H1 (cell line): ENCODE measurements at regions not wholly inside any gene's neighbourhood (a gene's known extent, or its start where the extent isn't known, plus 50 kb on each side); places are given as distances from the start of the nearest gene placed in this dataset.

ENCODE experiments used
- CTCF ChIA-PET: fragments of 300-600 bp; sonication (Branson Sonifier 250); formaldehyde crosslinking; loops from one replicate; lab custom pipeline; 2021; ENCODE audit not compliant: partially characterized antibody; lab: Charles Lee
- POLR2A ChIA-PET: fragments of 300-600 bp; sonication (Branson Sonifier 250); formaldehyde crosslinking; loops from one replicate; lab custom pipeline; 2021; ENCODE audit warnings: inconsistent platforms; ENCODE audit not compliant: partially characterized antibody; lab: Charles Lee
- DNase-seq, 2 experiments: peaks; one replicate each; pipeline versions ENCODE4 v3.0.0 to v3.0.0-alpha.2; 2010 to 2022; ENCODE audit warnings: low spot score in 2 of 2, low read depth in 1 of 2, mixed read lengths in 1 of 2
- FAIRE-seq: peaks from 2 replicates; lab custom pipeline; 2011; peaks lifted over from hg19 to GRCh38; lab: Jason Lieb, UNC
- H2AFZ ChIP-seq: 2 replicates; pipeline ENCODE4 v1.8.1; 2012; ENCODE audit warnings: low read length, inconsistent platforms
- H2AK5ac ChIP-seq: 2 replicates; pipeline ENCODE4 v1.6.1; 2013; ENCODE audit warnings: low read depth, low read length
- H2BK120ac ChIP-seq: replicated peaks from 2 replicates; pipeline ENCODE3; 2013; ENCODE audit warnings: low read depth, low read length, inconsistent platforms
- H2BK12ac ChIP-seq: 2 replicates; pipeline ENCODE4 v1.6.1; 2013; ENCODE audit warnings: low read depth, low read length
- H2BK15ac ChIP-seq: 2 replicates; pipeline ENCODE4 v1.6.1; 2013; ENCODE audit warnings: low read length
- H2BK20ac ChIP-seq: 2 replicates; pipeline ENCODE4 v1.6.1; 2013; ENCODE audit warnings: low read length
- H2BK5ac ChIP-seq: 2 replicates; pipeline ENCODE4 v1.6.1; 2013; ENCODE audit warnings: low read depth, low read length
- H3K14ac ChIP-seq: 2 replicates; pipeline ENCODE4 v1.6.1; 2013; ENCODE audit warnings: inconsistent platforms; ENCODE audit not compliant: insufficient read length
- H3K18ac ChIP-seq: 2 replicates; pipeline ENCODE4 v1.6.1; 2013; ENCODE audit warnings: low read length; ENCODE audit errors: extremely low read depth
- H3K23ac ChIP-seq: 2 replicates; pipeline ENCODE4 v1.6.1; 2013; ENCODE audit warnings: inconsistent platforms; ENCODE audit not compliant: insufficient read length
- H3K23me2 ChIP-seq: 2 replicates; pipeline ENCODE4 v1.6.1; 2013; ENCODE audit warnings: low read depth, low read length
- H3K27ac ChIP-seq: 2 replicates; pipeline ENCODE4 v1.6.1; 2011; ENCODE audit warnings: low read depth, low read length, inconsistent platforms
- H3K27me3 ChIP-seq, 4 experiments: replicated peaks in 1 of 4; 1 replicate in 1 of 4; 2 replicates in 3 of 4; pipeline versions ENCODE4 v1.6.1 to v1.8.1; 2011 to 2013; ENCODE audit warnings: low read length in 3 of 4, mild to moderate bottlenecking in 3 of 4, inconsistent platforms in 2 of 4, mixed read lengths in 2 of 4, moderate library complexity in 1 of 4; ENCODE audit not compliant: control insufficient read depth in 3 of 4, insufficient read depth in 3 of 4; ENCODE audit errors: extremely low read depth in 1 of 4
- H3K36me3 ChIP-seq, 4 experiments: 2 replicates each; pipeline versions ENCODE4 v1.6.1 to v1.8.1; 2011 to 2013; ENCODE audit warnings: mild to moderate bottlenecking in 4 of 4, low read length in 3 of 4, moderate library complexity in 2 of 4, control low read depth in 1 of 4, inconsistent platforms in 1 of 4; ENCODE audit not compliant: insufficient read depth in 4 of 4, control insufficient read depth in 2 of 4
- H3K4ac ChIP-seq: replicated peaks from 2 replicates; pipeline ENCODE3; 2013; ENCODE audit warnings: low read length, low read depth, mixed read lengths, inconsistent platforms; ENCODE audit not compliant: insufficient read length
- H3K4me1 ChIP-seq, 4 experiments: replicated peaks in 1 of 4; 1 replicate in 1 of 4; 2 replicates in 3 of 4; pipeline versions ENCODE4 v1.6.1 to v1.8.1; 2011 to 2013; ENCODE audit warnings: low read length in 3 of 4, inconsistent platforms in 2 of 4, mixed read lengths in 1 of 4; ENCODE audit not compliant: insufficient read depth in 4 of 4, control insufficient read depth in 3 of 4
- H3K4me2 ChIP-seq, 2 experiments: 2 replicates each; pipeline versions ENCODE4 v1.6.1 to v1.8.1; 2011 to 2013; ENCODE audit warnings: low read depth in 2 of 2, low read length in 2 of 2, control low read depth in 1 of 2, inconsistent platforms in 1 of 2, mild to moderate bottlenecking in 1 of 2; ENCODE audit not compliant: insufficient read depth in 1 of 2
- H3K4me3 ChIP-seq, 4 experiments: fragments of 200-600, 300-600 bp in 1 of 4; sonication (generic), shearing (Covaris generic), sonication (Bioruptor Twin) in 1 of 4; 2 replicates each; pipeline versions ENCODE4 v1.5.1 to v1.8.1; 2011 to 2016; ENCODE audit warnings: low read length in 4 of 4, low read depth in 3 of 4, control low read depth in 2 of 4, inconsistent platforms in 2 of 4, mild to moderate bottlenecking in 2 of 4, mixed read lengths in 1 of 4, moderate library complexity in 1 of 4; ENCODE audit not compliant: insufficient read depth in 2 of 4; ENCODE audit errors: extremely low read depth in 1 of 4
- H3K56ac ChIP-seq: replicated peaks from 2 replicates; pipeline ENCODE3; 2013; ENCODE audit warnings: low read depth, mild to moderate bottlenecking, mixed read lengths, low read length, inconsistent platforms; ENCODE audit not compliant: insufficient read length
- H3K79me1 ChIP-seq: 2 replicates; pipeline ENCODE4 v1.6.1; 2013; ENCODE audit warnings: low read depth, low read length, control low read depth
- H3K79me2 ChIP-seq, 2 experiments: 2 replicates each; pipeline versions ENCODE4 v1.6.1 to v1.8.1; 2012 to 2013; ENCODE audit warnings: low read length in 2 of 2, mild to moderate bottlenecking in 2 of 2, inconsistent platforms in 1 of 2; ENCODE audit not compliant: insufficient read depth in 2 of 2, control insufficient read depth in 1 of 2
- H3K9ac ChIP-seq, 4 experiments: replicated peaks in 1 of 4; 1 replicate in 1 of 4; 2 replicates in 3 of 4; pipeline versions ENCODE4 v1.6.1 to v1.8.1; 2011 to 2013; ENCODE audit warnings: low read depth in 3 of 4, low read length in 3 of 4, control low read depth in 2 of 4, mild to moderate bottlenecking in 2 of 4, moderate library complexity in 2 of 4, inconsistent platforms in 1 of 4; ENCODE audit errors: extremely low read depth in 1 of 4
- H3K9me3 ChIP-seq, 2 experiments: 2 replicates each; pipeline versions ENCODE4 v1.6.1 to v1.8.1; 2012 to 2013; ENCODE audit warnings: mild to moderate bottlenecking in 2 of 2, moderate library complexity in 2 of 2, control low read depth in 1 of 2, inconsistent platforms in 1 of 2, low read depth in 1 of 2, low read length in 1 of 2, mixed read lengths in 1 of 2; ENCODE audit not compliant: insufficient read depth in 2 of 2
- H4K20me1 ChIP-seq, 2 experiments: replicated peaks in 1 of 2; 2 replicates each; pipeline versions ENCODE3 to v1.8.1; 2011 to 2013; ENCODE audit warnings: inconsistent platforms in 2 of 2, low read length in 2 of 2, mild to moderate bottlenecking in 1 of 2; ENCODE audit not compliant: insufficient read depth in 2 of 2, control insufficient read depth in 1 of 2
- H4K5ac ChIP-seq: 2 replicates; pipeline ENCODE4 v1.6.1; 2013; ENCODE audit warnings: low read length, low read depth, mixed read lengths, inconsistent platforms; ENCODE audit not compliant: insufficient read length
- H4K8ac ChIP-seq: 2 replicates; pipeline ENCODE4 v1.8.0; 2013; ENCODE audit warnings: mild to moderate bottlenecking, moderate library complexity, low read length, inconsistent platforms; ENCODE audit not compliant: insufficient read depth; ENCODE audit errors: extremely low read depth
- H4K91ac ChIP-seq: replicated peaks from 2 replicates; pipeline ENCODE3; 2013; ENCODE audit warnings: low read length, mixed read lengths, inconsistent platforms; ENCODE audit not compliant: insufficient read length
- CHD7 ChIP-seq: fragments of 300-600 bp; sonication (generic); IDR thresholded peaks from 2 replicates; pipeline ENCODE4 v1.7.1; 2012; ENCODE audit warnings: low read length, moderate library complexity, mild to moderate bottlenecking, inconsistent platforms; ENCODE audit not compliant: insufficient replicate concordance
- WGBS, 2 experiments: shearing (Covaris generic) in 1 of 2; methylation state at CpG; one replicate each; pipeline versions ENCODE4 v1.1.6 to v1.1.7; 2013 to 2015; ENCODE audit warnings: low lambda C conversion rate in 2 of 2, mixed read lengths in 2 of 2, inconsistent platforms in 1 of 2, low coverage in 1 of 2, missing lambda C conversion rate in 1 of 2; ENCODE audit not compliant: insufficient replicate concordance in 2 of 2, insufficient coverage in 1 of 2, insufficient read length in 1 of 2; ENCODE audit errors: extremely low coverage in 1 of 2, missing lambda C conversion rate in 1 of 2; 5-methylcytosine and 5-hydroxymethylcytosine counted together

GRCh38 chr1:106380772-106381171 is 675.7 kb upstream of the PRMT6 start:
- Histone ChIP-seq H3K9me3 (no peaks in the 10 kb centered on the region), H3K27ac (no peak overlapping the region), H3K36me3 (no peaks in the 10 kb centered on the region), H2AFZ (no peak overlapping the region), H2AK5ac (no peak overlapping the region), H3K4me2 (no peak overlapping the region), H3K4ac (no peak overlapping the region), H3K27me3 (no peaks in the 10 kb centered on the region), H4K8ac (no peak overlapping the region), H2BK20ac (no peak overlapping the region), H3K23ac (no peak overlapping the region), H3K79me2 (no peaks in the 10 kb centered on the region), H3K4me1 (no peaks in the 10 kb centered on the region), H3K23me2 (no peaks in the 10 kb centered on the region), H3K4me3 (no peak overlapping the region), H4K20me1 (no peaks in the 10 kb centered on the region), H3K18ac (no peak overlapping the region), H2BK120ac (no peak overlapping the region), H3K56ac (no peak overlapping the region), H3K14ac (no peak overlapping the region), H4K5ac (no peak overlapping the region), H2BK15ac (no peak overlapping the region), H3K9ac (no peak overlapping the region), H3K79me1 (no peaks in the 10 kb centered on the region), H4K91ac (no peak overlapping the region), H2BK5ac (no peak overlapping the region), H2BK12ac (no peak overlapping the region)
- no peak for FAIRE-seq
- WGBS, 2 experiments, result 81% methylated on average over 1 of the region's 1 CpG; no CpG with 5 or more reads in 1 of the 2 experiments
- ChIA-PET POLR2A (no interaction called here), CTCF (no interaction called here)
- no peak for DNase-seq
- TF ChIP-seq CHD7, result no peak
